ENCODE measurements at regions not wholly inside any gene's neighbourhood (a gene's known extent, or its start where the extent isn't known, plus 50 kb on each side); places are given as distances from the start of the nearest gene placed in this dataset.

DNA sequence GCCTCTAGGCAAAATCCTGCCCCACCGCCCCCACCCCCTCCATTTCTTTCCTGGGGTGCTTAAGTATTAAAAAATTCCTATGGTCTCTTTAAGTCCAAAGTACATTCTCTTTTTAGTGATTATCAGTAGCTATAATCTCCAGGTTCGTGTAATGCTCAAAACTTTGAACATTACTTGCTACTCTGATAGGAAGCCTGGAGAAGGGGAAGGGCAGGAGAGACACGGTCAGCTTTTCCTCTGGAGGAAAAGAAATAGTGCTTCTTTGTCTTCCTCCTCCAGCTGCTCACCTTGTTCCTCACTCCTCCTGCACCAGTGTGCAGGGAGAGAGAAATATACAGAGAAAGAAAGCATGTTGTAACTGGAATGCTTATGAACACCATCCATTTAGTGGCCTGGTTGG is 80.4 kb downstream of the PPP1R2C start:
- no peak overlapping the region for H3K4me2 ChIP-seq (ENCODE audit: low read length)
- no peaks in the 10 kb centered on the region for H3K36me3 ChIP-seq (ENCODE audit: control insufficient read depth, low read length)
- no peaks in the 10 kb centered on the region for H3K27me3 ChIP-seq (ENCODE audit: control insufficient read depth, low read length)
- TF ChIP-seq, protein P1, sequence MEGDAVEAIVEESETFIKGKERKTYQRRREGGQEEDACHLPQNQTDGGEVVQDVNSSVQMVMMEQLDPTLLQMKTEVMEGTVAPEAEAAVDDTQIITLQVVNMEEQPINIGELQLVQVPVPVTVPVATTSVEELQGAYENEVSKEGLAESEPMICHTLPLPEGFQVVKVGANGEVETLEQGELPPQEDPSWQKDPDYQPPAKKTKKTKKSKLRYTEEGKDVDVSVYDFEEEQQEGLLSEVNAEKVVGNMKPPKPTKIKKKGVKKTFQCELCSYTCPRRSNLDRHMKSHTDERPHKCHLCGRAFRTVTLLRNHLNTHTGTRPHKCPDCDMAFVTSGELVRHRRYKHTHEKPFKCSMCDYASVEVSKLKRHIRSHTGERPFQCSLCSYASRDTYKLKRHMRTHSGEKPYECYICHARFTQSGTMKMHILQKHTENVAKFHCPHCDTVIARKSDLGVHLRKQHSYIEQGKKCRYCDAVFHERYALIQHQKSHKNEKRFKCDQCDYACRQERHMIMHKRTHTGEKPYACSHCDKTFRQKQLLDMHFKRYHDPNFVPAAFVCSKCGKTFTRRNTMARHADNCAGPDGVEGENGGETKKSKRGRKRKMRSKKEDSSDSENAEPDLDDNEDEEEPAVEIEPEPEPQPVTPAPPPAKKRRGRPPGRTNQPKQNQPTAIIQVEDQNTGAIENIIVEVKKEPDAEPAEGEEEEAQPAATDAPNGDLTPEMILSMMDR (IDR thresholded peaks at IDR 0.05; ENCODE audit: low read depth, low read length, poor library complexity, severe bottlenecking): no peak
- TF ChIP-seq EZH2phosphoT487 (IDR thresholded peaks at IDR 0.05; ENCODE audit: borderline replicate concordance, low read length): no peak
- H3K9me2 ChIP-seq (replicated peaks; ENCODE audit: control insufficient read depth, low read length): no peaks in the 10 kb centered on the region
- no peaks in the 10 kb centered on the region for H4K20me1 ChIP-seq (ENCODE audit: control insufficient read depth, insufficient read depth, low read depth, low read length)
- no peaks in the 10 kb centered on the region for H3K79me2 ChIP-seq (ENCODE audit: control insufficient read depth, low read length)
- no peak overlapping the region for H3K4me3 ChIP-seq (ENCODE audit: low read length)
- no peaks in the 10 kb centered on the region for H3K4me1 ChIP-seq (ENCODE audit: control insufficient read depth, low read length)
- H3K27ac ChIP-seq (ENCODE audit: low read depth, low read length): no peak overlapping the region
- H3F3A ChIP-seq (ENCODE audit: control insufficient read depth, insufficient read depth): no peaks in the 10 kb centered on the region
- H3K9me3 ChIP-seq (ENCODE audit: control insufficient read depth, insufficient read depth, low read length): no peaks in the 10 kb centered on the region

- no peaks in the 10 kb centered on the region for H3F3A ChIP-seq (ENCODE audit: control insufficient read depth, insufficient read depth)
- no peak overlapping the region for H3K27ac ChIP-seq (ENCODE audit: low read depth, low read length)
- TF ChIP-seq EZH2phosphoT487 (IDR thresholded peaks at IDR 0.05; ENCODE audit: borderline replicate concordance, low read length): no peak
- TF ChIP-seq, protein P1 (IDR thresholded peaks at IDR 0.05; ENCODE audit: low read depth, low read length, poor library complexity, severe bottlenecking): no peak
- no peaks in the 10 kb centered on the region for H3K4me1 ChIP-seq (ENCODE audit: control insufficient read depth, low read length)
- no peaks in the 10 kb centered on the region for H3K27me3 ChIP-seq (ENCODE audit: control insufficient read depth, low read length)
- H3K4me2 ChIP-seq (ENCODE audit: low read length): no peak overlapping the region
- H3K79me2 ChIP-seq (ENCODE audit: control insufficient read depth, low read length): no peaks in the 10 kb centered on the region
- H4K20me1 ChIP-seq (ENCODE audit: control insufficient read depth, insufficient read depth, low read depth, low read length): no peaks in the 10 kb centered on the region
- no peaks in the 10 kb centered on the region for H3K9me2 ChIP-seq (replicated peaks; ENCODE audit: control insufficient read depth, low read length)
- no peak overlapping the region for H3K4me3 ChIP-seq (ENCODE audit: low read length)
- H3K36me3 ChIP-seq (ENCODE audit: control insufficient read depth, low read length): no peaks in the 10 kb centered on the region
- H3K9me3 ChIP-seq (ENCODE audit: control insufficient read depth, insufficient read depth, low read length): no peaks in the 10 kb centered on the region
These were observed 81.3 kb downstream of the PPP1R2C start for GRCh38 chrX:42696536-42697124.

- no peaks in the 10 kb centered on the region for H3K4me1 ChIP-seq (ENCODE audit: control insufficient read depth, low read length)
- H3K79me2 ChIP-seq (ENCODE audit: control insufficient read depth, low read length): no peaks in the 10 kb centered on the region
- no peak overlapping the region for H3K27ac ChIP-seq (ENCODE audit: low read depth, low read length)
- no peaks in the 10 kb centered on the region for H3K9me3 ChIP-seq (ENCODE audit: control insufficient read depth, insufficient read depth, low read length)
- H3K4me2 ChIP-seq (ENCODE audit: low read length): no peak overlapping the region
- H4K20me1 ChIP-seq (ENCODE audit: control insufficient read depth, insufficient read depth, low read depth, low read length): no peaks in the 10 kb centered on the region
- no peak for TF ChIP-seq EZH2phosphoT487 (IDR thresholded peaks at IDR 0.05; ENCODE audit: borderline replicate concordance, low read length)
- TF ChIP-seq, protein P1 (IDR thresholded peaks at IDR 0.05; ENCODE audit: low read depth, low read length, poor library complexity, severe bottlenecking): no peak
- no peaks in the 10 kb centered on the region for H3K36me3 ChIP-seq (ENCODE audit: control insufficient read depth, low read length)
- no peaks in the 10 kb centered on the region for H3F3A ChIP-seq (ENCODE audit: control insufficient read depth, insufficient read depth)
- H3K4me3 ChIP-seq (ENCODE audit: low read length): no peak overlapping the region
- no peaks in the 10 kb centered on the region for H3K27me3 ChIP-seq (ENCODE audit: control insufficient read depth, low read length)
- no peaks in the 10 kb centered on the region for H3K9me2 ChIP-seq (replicated peaks; ENCODE audit: control insufficient read depth, low read length)
These were observed 82.1 kb downstream of the PPP1R2C start for GRCh38 chrX:42695800-42696358.
